T-helper 1 cell treated with Interleukin-12 subunit alpha and Interleukin-12 subunit beta and Interleukin-4 antibody, amounts not matched to agents 30 μg/mL and 1 μg/mL, for 36 hours (primary cell): ENCODE measurements at regions not wholly inside any gene's neighbourhood (a gene's known extent, or its start where the extent isn't known, plus 50 kb on each side); places are given as distances from the start of the nearest gene placed in this dataset.
"Not testable (repeated sequence)": the region's sequence is repeated elsewhere in the genome, so short reads cannot be mapped to it uniquely, and the experiment has no call there.

ENCODE experiments used
- H3K27ac Mint-ChIP-seq: one replicate; pipeline ENCODE4 v1.8.0; 2021; ENCODE audit warnings: mild to moderate bottlenecking, mixed read lengths
- H3K27me3 Mint-ChIP-seq: one replicate; pipeline ENCODE4 v1.8.0; 2021; ENCODE audit warnings: low read depth, mixed read lengths
- H3K36me3 Mint-ChIP-seq: one replicate; pipeline ENCODE4 v1.8.0; 2021; ENCODE audit warnings: low read depth, mixed read lengths
- H3K4me1 Mint-ChIP-seq: one replicate; pipeline ENCODE4 v1.8.0; 2021; ENCODE audit warnings: low read depth, mixed read lengths
- H3K4me3 Mint-ChIP-seq: one replicate; pipeline ENCODE4 v1.8.0; 2021; ENCODE audit warnings: mild to moderate bottlenecking, moderate library complexity, mixed read lengths
- H3K9me3 Mint-ChIP-seq: one replicate; pipeline ENCODE4 v1.8.0; 2021; ENCODE audit warnings: mixed read lengths

DNA sequence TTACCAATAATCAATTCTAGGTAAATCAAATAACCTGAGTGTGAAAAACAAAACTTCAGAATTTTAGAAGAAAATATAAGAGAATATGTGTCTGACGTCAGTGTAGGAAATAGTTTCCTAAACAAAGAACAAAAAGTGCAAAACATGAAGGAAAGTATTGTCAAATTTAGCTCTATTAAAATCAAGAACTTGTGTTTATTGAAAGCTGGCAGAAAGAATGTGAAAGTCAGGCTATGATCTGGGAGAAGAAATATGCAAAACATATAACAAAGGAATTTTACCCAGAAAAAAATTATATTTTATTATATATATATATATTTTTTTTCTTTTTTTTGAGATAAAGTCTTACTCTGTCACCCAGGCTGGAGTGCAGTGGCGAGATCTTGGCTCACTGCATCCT, 129.1 kb upstream of the ANKRD28 start:
- no peak overlapping the region for H3K27ac Mint-ChIP-seq
- H3K4me3 Mint-ChIP-seq, result no peak overlapping the region
- no peaks in the 10 kb centered on the region for H3K4me1 Mint-ChIP-seq
- no peaks in the 10 kb centered on the region for H3K36me3 Mint-ChIP-seq
- H3K9me3 Mint-ChIP-seq, result no peaks in the 10 kb centered on the region
- peaks cover 11% of the 10 kb centered on the region for H3K27me3 Mint-ChIP-seq

DNA sequence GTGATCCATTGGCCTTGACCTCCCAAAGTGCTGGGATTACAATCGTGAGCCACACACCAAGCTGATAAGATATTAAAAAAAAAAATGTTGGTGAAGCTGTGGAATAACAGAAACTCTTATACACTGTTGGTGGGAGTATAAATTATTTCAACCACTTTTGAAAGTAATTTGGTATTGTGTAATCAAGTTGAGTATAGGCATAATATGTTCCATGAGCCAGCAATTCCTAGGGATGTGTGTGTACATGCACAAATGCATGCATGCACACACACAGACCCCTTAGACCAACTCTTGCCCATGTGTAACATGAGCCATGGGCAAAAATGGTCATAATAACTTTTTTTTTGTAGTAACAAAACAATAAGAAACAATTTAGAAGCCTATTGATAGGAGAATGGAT, 130.2 kb upstream of the ANKRD28 start:
- Mint-ChIP-seq H3K4me1 (no peaks in the 10 kb centered on the region), H3K27me3 (peaks cover 11% of the 10 kb centered on the region), H3K36me3 (no peaks in the 10 kb centered on the region), H3K4me3 (no peak overlapping the region), H3K9me3 (no peaks in the 10 kb centered on the region), H3K27ac (no peak overlapping the region)

DNA sequence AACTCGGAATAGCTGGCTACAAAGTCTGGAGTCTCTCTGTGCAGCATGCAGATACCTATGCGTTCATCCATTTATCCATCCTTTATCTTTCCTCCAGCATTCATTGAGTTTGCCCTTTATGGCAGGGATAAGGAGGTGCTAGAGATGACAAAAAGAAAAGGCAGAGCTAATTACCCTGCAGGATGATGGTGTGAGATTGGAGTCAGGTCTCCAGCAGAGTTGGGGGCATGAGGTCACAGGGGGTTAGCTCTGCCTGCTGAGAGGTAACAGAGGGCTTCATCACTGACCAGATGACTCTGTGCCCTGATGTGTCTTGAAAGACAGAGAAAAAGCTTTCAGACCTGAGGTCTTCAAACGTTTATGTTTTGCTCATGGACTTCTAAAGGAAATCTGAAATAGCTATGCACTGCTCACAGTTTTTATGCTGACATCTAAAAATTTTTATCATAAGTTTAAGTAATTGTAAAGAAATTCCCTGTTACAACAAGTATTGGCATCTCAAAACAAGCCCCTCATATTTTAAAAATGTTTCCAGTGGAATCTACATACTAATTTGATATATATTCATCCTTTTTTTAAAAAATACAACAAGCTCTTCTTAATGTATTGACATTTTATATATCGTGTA, 132.3 kb upstream of the ANKRD28 start:
- Mint-ChIP-seq H3K4me1 (no peaks in the 10 kb centered on the region), H3K36me3 (no peaks in the 10 kb centered on the region), H3K4me3 (no peak overlapping the region), H3K27me3 (peaks cover 11% of the 10 kb centered on the region), H3K27ac (no peak overlapping the region), H3K9me3 (no peaks in the 10 kb centered on the region)

DNA sequence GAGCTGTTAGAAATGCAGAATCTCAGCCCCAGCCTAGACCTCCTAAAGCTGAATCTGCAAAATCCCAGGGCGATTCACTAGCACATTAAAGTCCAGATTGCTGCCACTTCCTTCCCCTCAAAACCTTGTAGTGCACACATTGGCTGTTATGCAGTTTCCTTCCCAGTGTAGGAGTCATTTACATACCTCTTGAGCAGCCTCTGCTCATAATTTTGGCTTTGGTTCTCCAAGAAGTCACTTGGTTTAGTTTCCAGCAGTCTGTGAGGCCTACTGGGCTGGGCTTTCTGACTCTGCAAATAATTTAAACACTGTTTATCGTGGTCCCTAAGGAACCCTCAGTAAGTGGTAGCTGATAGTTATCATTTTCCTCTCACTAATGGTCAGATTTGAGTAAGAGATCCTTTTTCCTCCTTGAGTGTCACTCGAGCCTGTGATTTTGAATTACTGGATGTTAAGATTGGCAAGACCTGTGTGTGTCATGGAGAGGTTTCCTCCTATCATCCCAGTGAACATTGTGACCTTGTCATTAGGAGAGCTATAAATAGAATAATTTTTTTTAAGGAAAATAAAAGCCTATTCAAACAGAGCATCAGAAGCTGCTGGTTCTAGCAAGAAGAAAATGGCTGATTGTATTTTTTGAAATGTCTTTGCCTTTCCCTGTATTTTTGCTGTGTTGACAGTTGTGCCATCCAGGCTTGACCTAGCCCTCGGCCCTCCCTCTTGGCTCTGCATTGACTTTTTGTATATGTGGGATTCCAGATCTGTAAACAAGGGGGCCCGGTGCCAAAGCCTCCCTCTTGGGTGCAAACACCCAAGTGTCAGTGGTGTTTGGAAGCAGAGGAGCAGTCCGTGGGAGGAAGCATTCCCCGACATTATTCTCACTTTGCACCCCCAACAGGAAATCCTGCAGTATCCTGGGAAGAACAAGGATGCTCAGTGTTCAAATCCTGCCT, 134.8 kb upstream of the ANKRD28 start:
- Mint-ChIP-seq H3K4me1 (no peaks in the 10 kb centered on the region), H3K27me3 (peaks cover 3% of the 10 kb centered on the region)

DNA sequence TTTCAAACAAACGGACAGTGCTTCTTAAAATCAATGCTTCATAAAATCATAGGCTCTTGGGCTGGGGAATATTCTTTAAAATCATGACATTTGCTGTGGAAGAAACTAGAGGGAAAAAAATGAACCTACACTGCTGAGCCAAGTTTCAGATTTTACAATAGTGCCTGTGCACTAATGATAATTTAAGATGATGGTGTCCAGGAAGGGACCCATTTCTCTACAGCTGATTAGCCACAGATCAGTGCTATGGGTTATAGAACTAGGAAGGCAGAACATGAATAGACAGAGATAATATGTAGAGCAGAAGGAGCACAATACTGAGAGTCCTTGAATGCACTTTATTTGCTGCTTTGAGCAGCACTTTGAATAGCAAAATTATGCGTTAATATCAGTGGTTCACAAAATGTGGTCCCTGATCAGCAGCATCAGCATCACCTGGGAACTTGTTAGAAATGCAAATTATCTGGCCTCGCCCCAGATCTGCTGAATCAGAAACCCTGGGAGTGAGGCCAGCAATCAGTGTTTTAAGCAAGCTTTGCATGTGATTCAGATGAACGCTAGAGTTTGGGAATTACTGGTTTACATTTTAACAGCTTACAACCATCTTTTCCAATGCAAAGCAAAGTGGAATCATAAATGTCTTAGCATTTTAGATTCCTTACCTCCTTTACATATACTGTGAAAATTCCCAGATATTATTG, 135.8 kb upstream of the ANKRD28 start:
- Mint-ChIP-seq H3K4me3 (no peak overlapping the region), H3K4me1 (no peaks in the 10 kb centered on the region), H3K27ac (no peak overlapping the region), H3K36me3 (no peaks in the 10 kb centered on the region), H3K9me3 (no peaks in the 10 kb centered on the region), H3K27me3 (peaks cover 3% of the 10 kb centered on the region)

More for the DNA sequence above, 134.8 kb upstream of the ANKRD28 start:
- no peak overlapping the region for H3K27ac Mint-ChIP-seq
- H3K9me3 Mint-ChIP-seq, result no peaks in the 10 kb centered on the region
- no peak overlapping the region for H3K4me3 Mint-ChIP-seq
- H3K36me3 Mint-ChIP-seq, result no peaks in the 10 kb centered on the region

DNA sequence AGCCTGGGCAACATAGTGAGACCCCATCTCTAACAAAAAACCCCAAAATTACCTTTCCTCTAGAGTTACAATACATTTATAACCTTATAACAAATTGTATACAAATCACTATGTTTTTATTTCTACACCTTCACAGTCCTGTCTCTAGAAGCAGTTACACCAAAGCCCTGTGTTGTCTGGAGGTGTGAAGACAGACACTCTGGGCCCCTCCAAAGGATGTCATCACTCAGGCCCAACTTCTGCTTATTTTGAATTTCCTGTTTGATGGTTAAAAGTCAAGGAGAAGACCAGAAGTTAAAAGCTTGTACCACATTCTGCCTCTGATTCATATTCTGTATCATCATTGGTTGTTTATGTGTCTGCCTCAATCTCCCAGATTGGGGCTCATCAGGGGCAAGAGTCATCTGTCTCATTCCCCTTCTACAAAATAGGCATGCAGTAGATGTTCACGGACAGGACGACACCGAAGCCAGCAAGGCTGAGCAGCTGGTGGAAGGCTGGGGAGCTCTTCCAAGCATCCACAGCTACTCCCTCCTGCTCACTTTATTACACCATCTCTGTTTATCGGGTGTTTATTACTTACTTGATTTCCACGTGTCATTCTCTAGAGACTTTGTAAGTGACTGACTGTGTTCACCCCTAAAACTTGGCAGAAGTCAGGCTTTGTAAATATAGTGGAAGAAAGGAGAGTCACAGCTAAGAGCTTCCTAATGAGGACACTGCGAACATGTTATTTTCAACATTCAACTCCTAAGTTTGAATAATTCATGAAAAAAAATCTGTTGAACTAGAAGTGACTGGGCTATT, 136.8 kb upstream of the ANKRD28 start:
- Mint-ChIP-seq H3K9me3 (no peaks in the 10 kb centered on the region), H3K36me3 (no peaks in the 10 kb centered on the region), H3K27me3 (peaks cover 3% of the 10 kb centered on the region)

DNA sequence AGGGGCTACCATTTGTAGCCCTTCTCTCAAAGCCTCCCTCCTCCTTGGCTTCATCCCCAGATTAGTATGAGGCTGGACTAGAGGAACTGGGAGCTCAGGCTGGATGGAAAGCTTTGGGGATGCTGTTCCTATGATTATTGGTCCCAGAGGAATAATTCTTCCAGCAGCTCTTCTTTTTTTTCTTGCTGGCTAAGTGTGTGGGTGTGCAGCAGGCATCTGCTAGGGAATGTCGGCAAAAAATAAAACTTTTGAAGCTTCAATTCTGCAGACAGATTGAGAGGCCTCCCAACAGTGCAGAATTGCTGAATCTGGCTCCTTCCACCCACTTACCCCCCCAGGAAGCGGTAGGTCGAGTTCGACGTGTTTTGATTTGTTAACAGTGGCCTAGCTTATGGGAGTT, 138.5 kb upstream of the ANKRD28 start:
- Mint-ChIP-seq H3K4me3 (no peak overlapping the region), H3K27ac (no peak overlapping the region), H3K27me3 (no peaks in the 10 kb centered on the region), H3K9me3 (peaks cover 7% of the 10 kb centered on the region), H3K36me3 (no peaks in the 10 kb centered on the region), H3K4me1 (no peaks in the 10 kb centered on the region)

More for the DNA sequence above, 136.8 kb upstream of the ANKRD28 start:
- Mint-ChIP-seq H3K27ac (no peak overlapping the region), H3K4me3 (no peak overlapping the region), H3K4me1 (no peaks in the 10 kb centered on the region)

DNA sequence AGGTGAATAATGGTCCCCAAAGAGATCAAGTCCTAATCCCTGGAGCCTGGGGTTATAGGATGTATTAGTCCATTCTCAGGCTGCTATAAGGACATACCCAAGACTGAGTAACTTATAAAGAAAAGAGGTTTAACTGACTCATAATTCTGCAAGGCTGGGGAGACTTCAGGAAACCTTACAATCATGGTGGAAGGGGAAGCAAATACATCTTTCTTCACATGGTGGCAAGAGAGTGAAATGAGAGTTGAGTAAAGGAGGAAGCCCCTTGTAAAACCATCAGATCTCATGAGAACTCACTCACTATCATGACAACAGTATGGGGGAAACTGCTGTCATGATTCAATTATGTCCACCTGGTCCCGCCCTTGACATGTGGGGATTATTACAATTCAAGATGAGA, 142.9 kb upstream of the ANKRD28 start:
- no peaks in the 10 kb centered on the region for H3K36me3 Mint-ChIP-seq
- H3K27ac Mint-ChIP-seq, result no peak overlapping the region
- H3K4me3 Mint-ChIP-seq, result no peak overlapping the region
- no peaks in the 10 kb centered on the region for H3K27me3 Mint-ChIP-seq
- no peaks in the 10 kb centered on the region for H3K4me1 Mint-ChIP-seq
- peaks cover 15% of the 10 kb centered on the region for H3K9me3 Mint-ChIP-seq

DNA sequence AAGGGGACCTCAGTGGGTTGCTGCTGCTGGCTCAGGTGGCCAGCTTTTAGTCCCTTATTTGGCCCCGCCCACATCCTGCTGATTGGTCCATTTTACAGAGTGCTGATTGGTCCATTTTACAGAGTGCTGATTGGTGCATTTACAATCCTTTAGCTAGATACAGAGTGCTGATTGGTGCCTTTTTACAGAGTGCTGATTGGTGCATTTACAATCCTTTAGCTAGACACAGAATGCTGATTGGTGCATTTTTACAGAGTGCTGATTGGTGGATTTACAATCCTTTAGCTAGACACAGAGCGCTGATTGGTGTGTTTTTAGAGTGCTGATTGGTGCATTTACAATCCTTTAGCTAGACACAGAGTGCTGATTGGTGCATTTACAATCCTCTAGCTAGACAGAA, 143.7 kb upstream of the ANKRD28 start:
- not testable (repeated sequence) for H3K4me1 Mint-ChIP-seq, H3K4me3 Mint-ChIP-seq, H3K27ac Mint-ChIP-seq, H3K36me3 Mint-ChIP-seq, H3K27me3 Mint-ChIP-seq
- H3K9me3 Mint-ChIP-seq, result peaks cover 15% of the 10 kb centered on the region

DNA sequence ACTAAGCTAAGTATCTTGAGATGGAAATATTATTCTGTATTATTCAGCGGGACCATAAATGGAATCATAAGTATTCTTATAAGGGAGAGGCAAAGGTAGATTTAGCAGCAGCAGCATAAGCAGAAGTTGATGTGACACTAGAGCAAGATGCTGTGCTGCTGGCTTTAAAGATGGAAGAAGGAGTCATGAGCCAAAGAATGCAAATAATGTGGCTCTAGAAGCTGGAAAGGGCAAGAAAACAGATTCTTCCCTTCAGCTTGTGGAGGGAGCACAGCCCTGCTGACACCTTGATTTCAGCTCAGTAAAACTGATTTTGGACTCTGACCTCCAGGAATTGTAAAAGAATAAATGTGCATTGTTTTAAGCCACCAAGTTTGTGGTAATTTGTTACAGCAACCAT, 144.2 kb upstream of the ANKRD28 start:
- Mint-ChIP-seq H3K27ac (no peak overlapping the region), H3K4me1 (no peaks in the 10 kb centered on the region), H3K36me3 (no peaks in the 10 kb centered on the region), H3K9me3 (peaks cover 15% of the 10 kb centered on the region), H3K27me3 (no peaks in the 10 kb centered on the region), H3K4me3 (no peak overlapping the region)

DNA sequence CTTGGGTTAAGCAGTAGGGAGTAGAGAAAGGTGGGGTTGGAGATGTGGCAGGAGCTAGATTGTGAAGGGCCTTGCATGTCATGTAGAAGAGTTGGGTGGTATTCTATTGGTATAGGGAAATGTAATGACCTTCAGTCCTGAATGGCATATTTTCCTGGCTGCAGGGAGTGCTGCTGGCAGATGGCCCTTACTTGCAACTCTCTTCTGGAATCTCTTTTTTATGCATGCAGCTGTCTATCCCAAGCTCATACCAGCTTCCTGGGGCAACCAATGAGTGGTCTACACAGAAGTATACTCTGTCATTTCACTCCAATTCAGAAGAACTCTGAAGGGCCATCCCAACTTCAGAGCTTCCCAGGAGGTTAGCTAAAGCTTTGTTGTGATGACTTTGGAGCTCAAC, 144.7 kb upstream of the ANKRD28 start:
- Mint-ChIP-seq H3K36me3 (no peaks in the 10 kb centered on the region), H3K4me3 (no peak overlapping the region), H3K4me1 (no peaks in the 10 kb centered on the region), H3K27ac (no peak overlapping the region), H3K9me3 (peaks cover 15% of the 10 kb centered on the region), H3K27me3 (no peaks in the 10 kb centered on the region)

DNA sequence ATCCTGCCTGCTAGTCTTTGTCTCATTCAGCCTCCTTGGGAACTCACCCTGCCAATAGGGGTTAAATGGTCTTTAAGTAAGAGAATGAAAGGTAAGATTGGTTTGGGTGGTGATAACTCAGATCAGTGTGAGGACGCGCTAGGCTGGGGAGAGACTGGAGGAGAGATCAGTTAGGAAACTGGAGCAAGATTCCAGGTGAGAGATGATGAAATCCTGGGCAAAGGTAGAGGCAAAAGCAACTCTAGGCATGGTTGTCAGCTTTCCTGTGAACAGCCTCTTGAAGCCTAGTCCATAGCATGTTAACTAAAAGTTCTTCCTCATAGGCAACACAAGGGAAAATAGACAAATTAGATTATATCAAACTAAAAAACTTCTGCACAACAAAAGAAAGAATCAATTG, 145.2 kb upstream of the ANKRD28 start:
- H3K4me3 Mint-ChIP-seq, result no peak overlapping the region
- H3K4me1 Mint-ChIP-seq, result no peaks in the 10 kb centered on the region
- no peaks in the 10 kb centered on the region for H3K27me3 Mint-ChIP-seq
- no peak overlapping the region for H3K27ac Mint-ChIP-seq
- H3K9me3 Mint-ChIP-seq, result peaks cover 15% of the 10 kb centered on the region
- no peaks in the 10 kb centered on the region for H3K36me3 Mint-ChIP-seq

DNA sequence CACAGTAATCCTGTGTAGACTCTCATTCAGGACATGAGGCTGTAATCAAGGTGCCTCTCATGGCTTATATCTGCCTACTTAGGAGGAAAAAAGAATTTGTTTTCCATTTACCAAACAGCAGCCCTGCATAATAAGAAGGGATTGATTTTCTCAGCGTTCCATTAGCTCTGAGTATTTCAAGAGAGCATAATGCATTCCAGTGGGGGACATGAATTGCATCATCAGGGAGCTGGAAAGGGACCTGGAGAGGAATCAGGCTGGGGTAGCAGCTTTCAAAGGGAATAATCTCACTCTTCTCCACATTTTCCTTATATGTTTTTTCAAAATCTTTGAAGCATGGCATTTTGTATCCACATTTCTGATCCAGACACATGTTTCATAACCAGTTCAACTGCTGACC, 150.6 kb upstream of the ANKRD28 start:
- Mint-ChIP-seq H3K4me3 (no peak overlapping the region), H3K4me1 (no peaks in the 10 kb centered on the region), H3K9me3 (no peaks in the 10 kb centered on the region), H3K27ac (no peak overlapping the region), H3K27me3 (no peaks in the 10 kb centered on the region), H3K36me3 (no peaks in the 10 kb centered on the region)

DNA sequence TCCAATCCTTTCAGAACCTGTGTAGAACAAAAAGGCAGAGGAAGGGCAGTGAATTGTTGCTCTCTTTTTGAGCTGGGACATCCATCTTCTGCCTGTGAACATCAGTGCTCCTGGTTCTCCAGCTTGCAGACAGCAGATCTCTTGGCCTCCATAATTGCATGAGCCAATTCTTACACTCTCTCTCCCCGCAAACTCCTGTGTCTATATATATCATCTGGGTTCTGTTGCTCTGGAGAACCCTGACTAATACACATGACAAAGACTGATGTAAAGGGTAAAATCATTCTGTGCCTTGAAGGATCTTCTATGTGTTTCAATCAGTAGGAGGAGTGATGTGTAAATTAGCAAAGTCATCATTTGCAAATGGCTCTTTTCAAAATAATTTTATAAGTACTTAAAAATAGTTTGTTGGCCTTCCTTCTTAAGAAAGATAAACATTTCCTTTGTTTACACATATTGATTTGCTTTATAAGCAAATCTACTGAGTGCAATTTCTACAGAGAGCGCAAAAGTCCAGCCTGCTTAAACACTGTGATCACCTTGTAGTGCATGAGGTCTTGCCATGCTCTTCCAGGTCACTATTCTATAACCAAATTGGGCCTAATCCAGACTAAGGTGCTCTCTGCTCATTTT, 154.9 kb upstream of the ANKRD28 start:
- Mint-ChIP-seq H3K36me3 (no peaks in the 10 kb centered on the region), H3K27ac (no peak overlapping the region), H3K4me3 (no peak overlapping the region), H3K4me1 (no peaks in the 10 kb centered on the region), H3K9me3 (no peaks in the 10 kb centered on the region), H3K27me3 (peaks cover 7% of the 10 kb centered on the region)
